ENCODE measurements at regions not wholly inside any gene's neighbourhood (a gene's known extent, or its start where the extent isn't known, plus 50 kb on each side); places are given as distances from the start of the nearest gene placed in this dataset.

GRCh38 chr16:9152649-9153501 is 61.4 kb downstream of the HAPSTR1 start:
- Mint-ChIP-seq H3K27ac (no peak overlapping the region), H3K27me3 (peaks cover 16% of the 10 kb centered on the region), H3K36me3 (ENCODE audit: insufficient read depth) (no peaks in the 10 kb centered on the region), H3K9me3 (ENCODE audit: low read depth) (peaks cover 6% of the 10 kb centered on the region), H3K4me3 (ENCODE audit: low read depth) (no peak overlapping the region), H3K4me1 (ENCODE audit: low read depth) (peaks cover 1% of the 10 kb centered on the region)
- TF ChIP-seq CTCF (IDR thresholded peaks at IDR 0.05; ENCODE audit: unreplicated experiment): no peak
- DNase-seq (ENCODE audit: low spot score, unreplicated experiment): no peak

- no peak overlapping the region for H3K4me3 Mint-ChIP-seq (ENCODE audit: low read depth)
- H3K4me1 Mint-ChIP-seq (ENCODE audit: low read depth): peaks cover under 1% of the 10 kb centered on the region
- H3K9me3 Mint-ChIP-seq (ENCODE audit: low read depth): peaks cover 6% of the 10 kb centered on the region
- DNase-seq (ENCODE audit: low spot score, unreplicated experiment): no peak
- TF ChIP-seq CTCF (IDR thresholded peaks at IDR 0.05; ENCODE audit: unreplicated experiment): no peak
- H3K27me3 Mint-ChIP-seq: peaks cover 16% of the 10 kb centered on the region
- no peak overlapping the region for H3K27ac Mint-ChIP-seq
- no peaks in the 10 kb centered on the region for H3K36me3 Mint-ChIP-seq (ENCODE audit: insufficient read depth)
Measured at GRCh38 chr16:9153502-9153864, 62.0 kb downstream of the HAPSTR1 start.

- TF ChIP-seq CTCF (IDR thresholded peaks at IDR 0.05; ENCODE audit: unreplicated experiment): no peak
- no peak overlapping the region for H3K4me3 Mint-ChIP-seq (ENCODE audit: low read depth)
- H3K9me3 Mint-ChIP-seq (ENCODE audit: low read depth): peaks cover 6% of the 10 kb centered on the region
- H3K36me3 Mint-ChIP-seq (ENCODE audit: insufficient read depth): no peaks in the 10 kb centered on the region
- H3K27me3 Mint-ChIP-seq: peaks cover 20% of the 10 kb centered on the region
- DNase-seq (ENCODE audit: low spot score, unreplicated experiment): no peak
- H3K27ac Mint-ChIP-seq: no peak overlapping the region
- H3K4me1 Mint-ChIP-seq (ENCODE audit: low read depth): no peaks in the 10 kb centered on the region
Measured at GRCh38 chr16:9154567-9155410, 63.3 kb downstream of the HAPSTR1 start.

- peaks cover 26% of the 10 kb centered on the region for H3K27me3 Mint-ChIP-seq
- no peak for DNase-seq (ENCODE audit: low spot score, unreplicated experiment)
- H3K4me3 Mint-ChIP-seq (ENCODE audit: low read depth): no peak overlapping the region
- peaks cover 6% of the 10 kb centered on the region for H3K9me3 Mint-ChIP-seq (ENCODE audit: low read depth)
- no peak for TF ChIP-seq CTCF (IDR thresholded peaks at IDR 0.05; ENCODE audit: unreplicated experiment)
- no peak overlapping the region for H3K27ac Mint-ChIP-seq
- H3K36me3 Mint-ChIP-seq (ENCODE audit: insufficient read depth): no peaks in the 10 kb centered on the region
- H3K4me1 Mint-ChIP-seq (ENCODE audit: low read depth): no peaks in the 10 kb centered on the region
Measured at GRCh38 chr16:9155871-9156270, 64.4 kb downstream of the HAPSTR1 start.

GRCh38 chr16:9159839-9160550 is 68.6 kb downstream of the HAPSTR1 start:
- Mint-ChIP-seq H3K4me1 (ENCODE audit: low read depth) (no peaks in the 10 kb centered on the region), H3K27me3 (peaks cover 12% of the 10 kb centered on the region), H3K36me3 (ENCODE audit: insufficient read depth) (no peaks in the 10 kb centered on the region), H3K4me3 (ENCODE audit: low read depth) (no peak overlapping the region), H3K9me3 (ENCODE audit: low read depth) (no peaks in the 10 kb centered on the region), H3K27ac (no peak overlapping the region)
- DNase-seq (ENCODE audit: low spot score, unreplicated experiment): peak; percentile 52
- peak; percentile 82 for TF ChIP-seq CTCF (IDR thresholded peaks at IDR 0.05; ENCODE audit: unreplicated experiment)
